ENCODE measurements at regions not wholly inside any gene's neighbourhood (a gene's known extent, or its start where the extent isn't known, plus 50 kb on each side); places are given as distances from the start of the nearest gene placed in this dataset.

DNA sequence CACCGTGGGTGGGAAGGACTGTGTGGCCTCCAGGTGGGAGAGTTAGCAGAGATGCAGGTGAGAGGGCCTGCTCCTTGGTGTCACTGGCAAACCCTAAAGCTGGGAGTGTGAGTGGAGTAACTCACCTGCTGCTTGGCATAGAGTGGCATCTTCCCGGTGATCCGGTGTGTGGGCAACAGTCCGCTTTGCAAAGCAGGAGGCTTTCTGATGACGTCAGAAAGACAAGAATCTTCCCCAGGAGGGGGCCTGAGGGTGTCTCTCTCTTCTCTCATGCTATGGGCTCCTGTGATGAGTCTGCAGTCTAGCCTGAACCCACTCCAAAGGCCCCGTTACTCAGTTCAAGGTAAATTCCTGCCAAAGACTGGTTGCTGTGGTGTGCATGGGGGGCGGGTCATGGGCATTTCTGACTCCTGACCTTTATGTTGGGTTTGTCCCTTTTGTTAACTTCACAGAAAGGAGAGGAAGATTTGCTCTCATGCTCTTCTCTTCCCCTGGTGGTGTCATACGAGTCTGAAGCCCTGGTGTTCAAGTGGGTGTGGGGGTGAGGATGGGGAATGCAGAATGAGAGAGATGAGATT lies 187.9 kb downstream of the GATA3 start:
- DNase-seq (no peak), FAIRE-seq (no peak)
- H3K4me3 ChIP-seq (ENCODE audit: low read length in 3 of 3) = no peak overlapping the region
- H3K4me1 ChIP-seq (ENCODE audit: control insufficient read depth in 2 of 3, insufficient read depth in 2 of 3, low read depth in 1 of 3, low read length in 3 of 3) = no peaks in the 10 kb centered on the region
- intact Hi-C loops (cut with DNase I) = no loop called here
- peaks cover 0 to 3% (median 3%) of the 10 kb centered on the region in 3 donors for H3K9me3 ChIP-seq (ENCODE audit: control insufficient read depth in 2 of 3, insufficient read depth in 1 of 3, low read length in 3 of 3)
- H3K27ac ChIP-seq (ENCODE audit: low read depth in 2 of 2, low read length in 2 of 2) = no peak overlapping the region
- no peak overlapping the region for H3K9ac ChIP-seq (ENCODE audit: low read length in 3 of 3)
- H3K27me3 ChIP-seq (ENCODE audit: control insufficient read depth, insufficient read depth, low read length) = no peaks in the 10 kb centered on the region
- H3K36me3 ChIP-seq (ENCODE audit: control insufficient read depth in 2 of 3, insufficient read depth in 3 of 3, low read length in 3 of 3) = no peaks in the 10 kb centered on the region
- TF ChIP-seq, protein P1, sequence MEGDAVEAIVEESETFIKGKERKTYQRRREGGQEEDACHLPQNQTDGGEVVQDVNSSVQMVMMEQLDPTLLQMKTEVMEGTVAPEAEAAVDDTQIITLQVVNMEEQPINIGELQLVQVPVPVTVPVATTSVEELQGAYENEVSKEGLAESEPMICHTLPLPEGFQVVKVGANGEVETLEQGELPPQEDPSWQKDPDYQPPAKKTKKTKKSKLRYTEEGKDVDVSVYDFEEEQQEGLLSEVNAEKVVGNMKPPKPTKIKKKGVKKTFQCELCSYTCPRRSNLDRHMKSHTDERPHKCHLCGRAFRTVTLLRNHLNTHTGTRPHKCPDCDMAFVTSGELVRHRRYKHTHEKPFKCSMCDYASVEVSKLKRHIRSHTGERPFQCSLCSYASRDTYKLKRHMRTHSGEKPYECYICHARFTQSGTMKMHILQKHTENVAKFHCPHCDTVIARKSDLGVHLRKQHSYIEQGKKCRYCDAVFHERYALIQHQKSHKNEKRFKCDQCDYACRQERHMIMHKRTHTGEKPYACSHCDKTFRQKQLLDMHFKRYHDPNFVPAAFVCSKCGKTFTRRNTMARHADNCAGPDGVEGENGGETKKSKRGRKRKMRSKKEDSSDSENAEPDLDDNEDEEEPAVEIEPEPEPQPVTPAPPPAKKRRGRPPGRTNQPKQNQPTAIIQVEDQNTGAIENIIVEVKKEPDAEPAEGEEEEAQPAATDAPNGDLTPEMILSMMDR (IDR thresholded peaks at IDR 0.05; ENCODE audit: borderline replicate concordance, extremely low read depth, insufficient read depth) = no peak

DNA sequence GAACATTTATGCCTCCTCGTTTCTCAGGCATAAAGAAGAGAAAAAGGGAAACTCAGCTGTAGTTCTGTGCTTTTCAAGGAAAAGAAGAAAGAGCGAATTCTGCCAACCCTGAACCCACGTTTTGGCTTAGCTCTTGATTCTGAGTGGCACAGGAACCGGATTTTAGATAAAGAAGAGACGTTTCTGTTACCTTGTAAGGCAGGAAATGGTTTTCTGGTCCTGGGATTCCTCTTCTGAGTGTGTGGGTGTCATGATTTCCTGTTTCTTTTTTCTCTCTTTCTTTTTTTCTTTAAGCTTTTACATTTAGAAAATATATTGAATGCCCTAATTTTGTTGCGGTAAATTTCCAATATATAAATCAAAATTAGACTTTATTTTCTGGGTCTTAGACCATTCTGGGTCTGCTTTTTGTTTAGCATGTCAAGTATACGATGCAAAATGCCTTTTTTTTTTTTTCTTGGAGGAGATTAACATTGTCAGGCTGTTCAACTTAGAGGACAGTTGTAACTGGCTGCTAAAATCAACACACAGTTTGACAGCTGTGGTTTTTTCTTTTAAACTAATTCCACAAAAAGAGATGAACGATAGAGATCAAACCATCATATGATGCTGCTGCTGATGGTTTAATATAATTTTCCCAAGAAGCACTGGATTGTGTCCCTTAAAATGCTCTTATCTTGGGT lies 190.8 kb downstream of the GATA3 start:
- no peak overlapping the region for H3K27ac ChIP-seq (ENCODE audit: low read depth in 2 of 2, low read length in 2 of 2)
- intact Hi-C loops (cut with DNase I) = no loop called here

DNA sequence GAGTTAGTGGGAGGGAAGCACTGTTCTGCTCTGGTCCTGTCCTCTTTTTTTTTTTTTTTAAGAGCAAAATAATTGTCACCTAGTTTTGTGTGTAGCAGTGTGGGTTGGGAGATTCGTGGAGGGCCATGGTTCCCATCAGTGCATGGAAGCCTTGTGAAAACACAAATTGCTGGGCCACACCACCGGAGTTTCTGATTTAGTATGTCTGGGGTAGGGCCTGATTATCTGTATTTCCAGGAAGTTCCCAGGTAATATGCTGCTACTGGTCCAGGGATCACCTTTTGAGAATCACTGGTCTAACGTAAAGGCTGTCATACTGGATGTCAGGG lies 191.3 kb downstream of the GATA3 start:
- Histone ChIP-seq H3K27me3 (ENCODE audit: control insufficient read depth, insufficient read depth, low read length) (no peaks in the 10 kb centered on the region), H3K9me3 (ENCODE audit: control insufficient read depth in 2 of 3, insufficient read depth in 1 of 3, low read length in 3 of 3) (peaks cover 0 to 4% (median 3%) of the 10 kb centered on the region in 3 donors), H3K4me3 (ENCODE audit: low read length in 3 of 3) (no peak overlapping the region), H3K9ac (ENCODE audit: low read length in 3 of 3) (no peak overlapping the region), H3K27ac (ENCODE audit: low read depth in 2 of 2, low read length in 2 of 2) (no peak overlapping the region), H3K36me3 (ENCODE audit: control insufficient read depth in 2 of 3, insufficient read depth in 3 of 3, low read length in 3 of 3) (no peaks in the 10 kb centered on the region), H3K4me1 (ENCODE audit: control insufficient read depth in 2 of 3, insufficient read depth in 2 of 3, low read depth in 1 of 3, low read length in 3 of 3) (no peaks in the 10 kb centered on the region)
- FAIRE-seq (no peak), DNase-seq (no peak)
- TF ChIP-seq, protein P1 (IDR thresholded peaks at IDR 0.05; ENCODE audit: borderline replicate concordance, extremely low read depth, insufficient read depth) = no peak
- intact Hi-C loops (cut with DNase I) = no loop called here

More for the DNA sequence above, 190.8 kb downstream of the GATA3 start:
- no peak for FAIRE-seq
- Histone ChIP-seq H3K4me1 (ENCODE audit: control insufficient read depth in 2 of 3, insufficient read depth in 2 of 3, low read depth in 1 of 3, low read length in 3 of 3) (no peaks in the 10 kb centered on the region), H3K9ac (ENCODE audit: low read length in 3 of 3) (no peak overlapping the region), H3K36me3 (ENCODE audit: control insufficient read depth in 2 of 3, insufficient read depth in 3 of 3, low read length in 3 of 3) (no peaks in the 10 kb centered on the region), H3K4me3 (ENCODE audit: low read length in 3 of 3) (no peak overlapping the region), H3K27me3 (ENCODE audit: control insufficient read depth, insufficient read depth, low read length) (no peaks in the 10 kb centered on the region), H3K9me3 (ENCODE audit: control insufficient read depth in 2 of 3, insufficient read depth in 1 of 3, low read length in 3 of 3) (peaks cover 0 to 4% (median 3%) of the 10 kb centered on the region in 3 donors)
- TF ChIP-seq, protein P1 (IDR thresholded peaks at IDR 0.05; ENCODE audit: borderline replicate concordance, extremely low read depth, insufficient read depth) = no peak
- no peak for DNase-seq

Measured in kidney (tissue), 13 donors.